RPMI8226 (cell line): ENCODE measurements at regions not wholly inside any gene's neighbourhood (a gene's known extent, or its start where the extent isn't known, plus 50 kb on each side); places are given as distances from the start of the nearest gene placed in this dataset.

Experiments used
- DNase-seq: peaks from one replicate; pipeline ENCODE4 v3.0.0-alpha.2; 2015

- DNase-seq, result no peak
These were observed 79.9 kb upstream of the PRR23E start for GRCh38 chr3:127112796-127113570.

GRCh38 chr3:127113571-127113891 is 79.4 kb upstream of the PRR23E start:
- no peak for DNase-seq

GRCh38 chr3:127114337-127115070 is 78.4 kb upstream of the PRR23E start:
- no peak for DNase-seq

- DNase-seq, result no peak
These were observed 77.1 kb upstream of the PRR23E start for GRCh38 chr3:127115691-127116351.

- DNase-seq, result no peak
These were observed 74.6 kb upstream of the PRR23E start for GRCh38 chr3:127118366-127118765.

- no peak for DNase-seq
These were observed 73.1 kb upstream of the PRR23E start for GRCh38 chr3:127119693-127120464.

- no peak for DNase-seq
These were observed 71.9 kb upstream of the PRR23E start for GRCh38 chr3:127120851-127121647.

- DNase-seq, result no peak
These were observed 71.0 kb upstream of the PRR23E start for GRCh38 chr3:127121885-127122284.

GRCh38 chr3:127123533-127123932 is 69.4 kb upstream of the PRR23E start:
- DNase-seq, result no peak

GRCh38 chr3:127124120-127124519 is 68.8 kb upstream of the PRR23E start:
- no peak for DNase-seq

GRCh38 chr3:127131424-127132170 is 61.3 kb upstream of the PRR23E start:
- DNase-seq, result no peak

GRCh38 chr3:127132876-127133275 is 60.1 kb upstream of the PRR23E start:
- no peak for DNase-seq

- no peak for DNase-seq
These were observed 59.0 kb upstream of the PRR23E start for GRCh38 chr3:127133971-127134370.

GRCh38 chr3:127134466-127134865 is 58.5 kb upstream of the PRR23E start:
- DNase-seq, result no peak

- DNase-seq, result no peak
These were observed 58.1 kb upstream of the PRR23E start for GRCh38 chr3:127134887-127135240.

- DNase-seq, result no peak
These were observed 57.5 kb upstream of the PRR23E start for GRCh38 chr3:127135241-127136023.

- DNase-seq, result no peak
These were observed 56.8 kb upstream of the PRR23E start for GRCh38 chr3:127136024-127136600.

- DNase-seq, result no peak
These were observed 56.2 kb upstream of the PRR23E start for GRCh38 chr3:127136706-127137105.

- no peak for DNase-seq
These were observed 55.8 kb upstream of the PRR23E start for GRCh38 chr3:127137113-127137512.

- no peak for DNase-seq
These were observed 55.0 kb upstream of the PRR23E start for GRCh38 chr3:127137757-127138536.
